Left ventricle myocardium inferior (tissue), 1 donor: ENCODE measurements at regions not wholly inside any gene's neighbourhood (a gene's known extent, or its start where the extent isn't known, plus 50 kb on each side); places are given as distances from the start of the nearest gene placed in this dataset.
"Not testable (repeated sequence)": the region's sequence is repeated elsewhere in the genome, so short reads cannot be mapped to it uniquely, and the experiment has no call there.

Source experiments
- DNase-seq: peaks from one replicate; pipeline ENCODE4 v3.0.0-alpha.2; 2020
- H3K27ac ChIP-seq: fragments of 200-600 bp; replicated peaks from 2 replicates; pipeline ENCODE4 v1.8.0; 2021
- H3K27me3 ChIP-seq: fragments of 200-600 bp; 2 replicates; pipeline ENCODE4 v1.8.0; 2021; ENCODE audit warnings: low read depth
- H3K36me3 ChIP-seq: fragments of 200-600 bp; 2 replicates; pipeline ENCODE4 v1.8.0; 2021
- H3K4me1 ChIP-seq: fragments of 200-600 bp; 2 replicates; pipeline ENCODE4 v1.8.0; 2021
- H3K4me3 ChIP-seq: fragments of 200-600 bp; 2 replicates; pipeline ENCODE4 v1.8.0; 2021; ENCODE audit warnings: mild to moderate bottlenecking, moderate library complexity
- H3K9me3 ChIP-seq: fragments of 200-600 bp; replicated peaks from 2 replicates; pipeline ENCODE4 v1.8.0; 2021
- intact Hi-C: fragments of 100-400 bp; cut with micrococcal nuclease; formaldehyde crosslinking; loops from one replicate; pipeline ENCODE4 v1.11.0; 2022
- TF ChIP-seq, protein P1 (sequence below): fragments of 200-600 bp; IDR thresholded peaks from 2 replicates; pipeline ENCODE4 v1.8.0; 2021; ENCODE audit warnings: antibody characterized with exemption, mild to moderate bottlenecking, borderline replicate concordance
- donor health status: DM: no; HTN: yes; CAD: no; lungs with severe emphysema.

DNA sequence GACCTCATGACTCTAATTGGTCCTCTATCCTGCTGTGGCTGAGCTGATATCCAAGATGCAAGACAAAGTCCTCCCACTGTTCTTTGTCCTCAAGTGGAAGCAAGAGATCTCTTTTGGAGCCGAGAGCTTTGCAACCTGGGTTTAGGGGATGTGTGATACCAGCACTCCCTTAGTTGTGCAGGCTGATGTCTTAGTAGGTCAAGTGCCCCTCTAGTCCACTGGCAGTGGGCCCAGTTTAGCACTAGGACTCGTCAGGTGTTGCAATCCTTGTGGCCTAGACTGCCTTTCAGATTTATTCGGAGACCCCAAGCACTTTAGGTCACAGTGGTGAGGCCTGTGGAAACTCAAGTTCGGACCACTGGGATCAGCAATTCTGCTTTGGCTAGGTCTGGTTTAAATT, 64.0 kb downstream of the GPRASP3 start:
- H3K27me3 ChIP-seq: no peaks in the 10 kb centered on the region
- no peaks in the 10 kb centered on the region for H3K36me3 ChIP-seq
- no peak overlapping the region for H3K4me3 ChIP-seq
- no peak overlapping the region for H3K27ac ChIP-seq
- no peak for DNase-seq
- H3K9me3 ChIP-seq: no peaks in the 10 kb centered on the region
- H3K4me1 ChIP-seq: no peaks in the 10 kb centered on the region
- intact Hi-C loops: no loop called here
- TF ChIP-seq, protein P1, sequence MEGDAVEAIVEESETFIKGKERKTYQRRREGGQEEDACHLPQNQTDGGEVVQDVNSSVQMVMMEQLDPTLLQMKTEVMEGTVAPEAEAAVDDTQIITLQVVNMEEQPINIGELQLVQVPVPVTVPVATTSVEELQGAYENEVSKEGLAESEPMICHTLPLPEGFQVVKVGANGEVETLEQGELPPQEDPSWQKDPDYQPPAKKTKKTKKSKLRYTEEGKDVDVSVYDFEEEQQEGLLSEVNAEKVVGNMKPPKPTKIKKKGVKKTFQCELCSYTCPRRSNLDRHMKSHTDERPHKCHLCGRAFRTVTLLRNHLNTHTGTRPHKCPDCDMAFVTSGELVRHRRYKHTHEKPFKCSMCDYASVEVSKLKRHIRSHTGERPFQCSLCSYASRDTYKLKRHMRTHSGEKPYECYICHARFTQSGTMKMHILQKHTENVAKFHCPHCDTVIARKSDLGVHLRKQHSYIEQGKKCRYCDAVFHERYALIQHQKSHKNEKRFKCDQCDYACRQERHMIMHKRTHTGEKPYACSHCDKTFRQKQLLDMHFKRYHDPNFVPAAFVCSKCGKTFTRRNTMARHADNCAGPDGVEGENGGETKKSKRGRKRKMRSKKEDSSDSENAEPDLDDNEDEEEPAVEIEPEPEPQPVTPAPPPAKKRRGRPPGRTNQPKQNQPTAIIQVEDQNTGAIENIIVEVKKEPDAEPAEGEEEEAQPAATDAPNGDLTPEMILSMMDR: no peak

DNA sequence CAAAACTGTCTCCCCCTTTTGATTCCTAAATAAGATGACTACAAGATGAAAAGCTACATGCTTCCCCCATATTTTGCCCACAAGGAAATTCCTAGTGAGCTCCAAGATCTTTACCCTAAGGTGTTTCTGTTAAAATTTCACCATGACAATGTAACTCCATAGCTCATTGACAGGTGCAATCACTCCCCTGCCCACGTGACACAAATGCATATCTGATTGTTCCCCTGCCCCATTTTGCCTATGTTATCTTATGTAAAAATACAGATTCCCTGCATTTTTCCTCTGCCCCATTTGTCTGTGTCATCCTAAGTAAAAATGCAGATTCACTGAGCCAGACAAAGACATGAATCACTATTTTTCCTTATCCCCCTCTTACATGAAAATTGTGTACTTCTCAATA, 66.7 kb downstream of the GPRASP3 start:
- intact Hi-C loops: no loop called here
- no peaks in the 10 kb centered on the region for H3K27me3 ChIP-seq
- TF ChIP-seq, protein P1: no peak
- no peak overlapping the region for H3K27ac ChIP-seq
- H3K4me3 ChIP-seq: no peak overlapping the region
- no peaks in the 10 kb centered on the region for H3K4me1 ChIP-seq
- H3K9me3 ChIP-seq: peaks cover 9% of the 10 kb centered on the region
- no peak for DNase-seq
- H3K36me3 ChIP-seq: peaks cover 6% of the 10 kb centered on the region

DNA sequence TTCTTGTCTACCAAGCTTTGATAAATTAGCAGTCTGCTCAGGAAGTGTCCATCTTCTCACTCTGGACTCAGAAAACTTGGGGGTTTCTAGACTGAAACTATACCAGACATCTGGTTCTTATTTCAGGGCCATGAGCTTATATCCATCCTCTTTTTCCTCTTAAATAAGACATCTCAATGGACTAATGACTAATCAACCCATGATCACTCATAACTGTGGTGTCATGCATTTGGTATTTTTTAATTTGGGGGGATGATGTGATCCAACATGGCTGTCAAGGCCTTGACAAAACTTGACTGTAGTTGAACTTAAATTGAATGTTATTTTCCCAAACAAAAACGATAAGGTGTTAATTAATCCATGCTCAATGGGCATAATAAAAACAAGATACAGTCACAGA, 87.8 kb downstream of the GPRASP3 start:
- Histone ChIP-seq H3K4me1 (no peaks in the 10 kb centered on the region), H3K4me3 (no peak overlapping the region), H3K27ac (no peak overlapping the region), H3K9me3 (no peaks in the 10 kb centered on the region), H3K27me3 (no peaks in the 10 kb centered on the region), H3K36me3 (no peaks in the 10 kb centered on the region)
- intact Hi-C loops: no loop called here
- no peak for DNase-seq
- TF ChIP-seq, protein P1: no peak

DNA sequence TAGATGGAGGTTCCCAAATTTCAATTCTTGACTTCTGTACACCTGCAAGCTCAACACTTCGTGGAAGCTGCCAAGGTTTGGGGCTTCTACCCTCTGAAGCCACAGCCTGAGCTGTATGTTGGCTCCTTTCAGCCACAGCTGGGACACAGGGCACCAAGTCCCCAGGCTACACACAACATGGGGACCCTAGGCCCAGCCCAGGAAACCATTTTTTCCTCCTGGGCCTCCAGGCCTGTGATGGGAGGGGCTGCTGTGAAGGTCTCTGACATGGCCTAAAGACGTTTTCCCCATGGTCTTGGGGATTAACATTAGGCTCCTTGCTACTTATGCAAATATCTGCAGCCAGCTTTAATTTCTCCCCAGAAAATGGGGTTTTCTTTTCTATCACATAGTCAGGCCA, 97.7 kb downstream of the GPRASP3 start:
- H3K36me3 ChIP-seq, H3K27ac ChIP-seq, DNase-seq, intact Hi-C loops, H3K4me3 ChIP-seq, H3K27me3 ChIP-seq, H3K9me3 ChIP-seq, H3K4me1 ChIP-seq: not testable (repeated sequence)

DNA sequence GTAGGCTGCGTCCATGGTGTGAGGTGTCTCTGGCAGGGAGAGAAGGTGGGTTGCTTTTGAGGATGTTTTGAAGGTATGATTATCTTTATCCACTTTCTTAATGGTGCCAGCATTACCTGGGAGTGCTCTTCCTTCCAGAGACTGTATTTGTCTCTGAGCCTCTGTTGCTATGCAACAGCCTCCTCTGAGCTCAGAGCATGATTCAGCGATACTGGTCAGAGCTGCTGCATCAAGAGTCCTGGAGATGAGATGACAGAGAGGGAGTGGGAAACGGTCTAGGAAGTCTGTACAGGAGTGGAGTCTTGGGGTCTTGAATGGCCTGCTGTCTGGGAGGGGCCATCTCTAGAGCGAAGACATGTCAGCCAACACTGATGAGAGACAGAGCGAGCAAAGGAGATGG, 104.4 kb upstream of the RAB40AL start:
- H3K9me3 ChIP-seq: no peaks in the 10 kb centered on the region
- no peaks in the 10 kb centered on the region for H3K27me3 ChIP-seq
- intact Hi-C loops: no loop called here
- H3K36me3 ChIP-seq: no peaks in the 10 kb centered on the region
- H3K4me1 ChIP-seq: no peaks in the 10 kb centered on the region
- H3K4me3 ChIP-seq: no peak overlapping the region
- no peak for DNase-seq
- TF ChIP-seq, protein P1: no peak
- H3K27ac ChIP-seq: no peak overlapping the region

DNA sequence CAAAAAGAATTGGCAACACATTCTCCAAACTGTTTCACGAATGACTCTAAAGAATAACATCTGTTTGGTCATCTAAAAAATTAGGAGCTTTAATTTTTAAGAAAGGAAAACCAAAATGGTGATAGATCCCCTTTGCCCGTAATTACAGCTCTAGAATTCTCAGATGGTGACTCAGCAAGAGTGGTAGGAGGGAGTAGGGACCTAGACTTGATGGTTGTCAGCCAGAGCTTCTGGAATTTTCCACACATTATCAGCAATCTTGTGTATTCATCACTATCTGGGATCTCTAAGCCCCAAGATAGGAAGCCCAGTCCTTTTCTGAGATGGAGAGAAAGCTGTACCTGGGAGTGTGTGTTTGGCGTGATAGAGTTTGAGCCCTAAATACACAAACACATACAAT, 103.9 kb upstream of the RAB40AL start:
- TF ChIP-seq, protein P1: no peak
- intact Hi-C loops: no loop called here
- no peak for DNase-seq

More for the DNA sequence above, 103.9 kb upstream of the RAB40AL start:
- no peaks in the 10 kb centered on the region for H3K9me3 ChIP-seq
- H3K36me3 ChIP-seq: no peaks in the 10 kb centered on the region
- no peak overlapping the region for H3K27ac ChIP-seq
- H3K4me1 ChIP-seq: no peaks in the 10 kb centered on the region
- no peaks in the 10 kb centered on the region for H3K27me3 ChIP-seq
- H3K4me3 ChIP-seq: no peak overlapping the region
